Ascending aorta (tissue), 2 donors: ENCODE measurements at regions not wholly inside any gene's neighbourhood (a gene's known extent, or its start where the extent isn't known, plus 50 kb on each side); places are given as distances from the start of the nearest gene placed in this dataset.

Experiments used
- DNase-seq, 2 donors: peaks; one replicate each; pipeline ENCODE4 v3.0.0-alpha.2; 2019; ENCODE audit warnings: low spot score in 2 of 2
- H3K27ac ChIP-seq, 2 donors: fragments of 200-600 bp; sonication (generic); one replicate each; pipeline ENCODE4 v1.5.1; 2016 to 2017; ENCODE audit warnings: mild to moderate bottlenecking in 1 of 2
- H3K27me3 ChIP-seq: fragments of 200-600 bp; sonication (generic); one replicate; pipeline ENCODE4 v1.5.1; 2017
- H3K36me3 ChIP-seq, 2 donors: fragments of 200-600 bp; sonication (generic); one replicate each; pipeline ENCODE4 v1.5.1; 2016
- H3K4me1 ChIP-seq, 2 donors: fragments of 200-600 bp; sonication (generic); one replicate each; pipeline ENCODE4 v1.5.1; 2016 to 2017; ENCODE audit warnings: mild to moderate bottlenecking in 1 of 2
- H3K4me3 ChIP-seq, 2 donors: fragments of 200-600 bp; sonication (generic); one replicate each; pipeline ENCODE4 v1.5.1; 2016 to 2017; ENCODE audit warnings: mild to moderate bottlenecking in 1 of 2
- H3K9me3 ChIP-seq, 2 donors: fragments of 200-600 bp; sonication (generic); one replicate each; pipeline ENCODE4 v1.5.1; 2016
- CTCF ChIP-seq, 3 experiments: fragments of 200-600 bp in 2 of 3; fragments of 450-650 bp in 1 of 3; sonication (generic) in 2 of 3; IDR thresholded peaks; one replicate each; pipeline ENCODE4 v1.5.1; 2016 to 2019; ENCODE audit warnings: antibody characterized with exemption in 3 of 3, mild to moderate bottlenecking in 1 of 3, moderate library complexity in 1 of 3
- intact Hi-C: fragments of 100-400 bp; cut with DNase I; formaldehyde crosslinking; loops from one replicate; pipeline ENCODE4 v1.15.1; 2023

GRCh38 chr16:65948361-65948760 lies 418.1 kb upstream of the CDH5 start:
- no peak for TF ChIP-seq CTCF (IDR thresholded peaks at IDR 0.05)
- no peaks in the 10 kb centered on the region for H3K36me3 ChIP-seq
- H3K4me3 ChIP-seq = no peak overlapping the region
- H3K9me3 ChIP-seq = no peaks in the 10 kb centered on the region
- H3K4me1 ChIP-seq = no peaks in the 10 kb centered on the region
- no peak for DNase-seq
- H3K27me3 ChIP-seq = no peaks in the 10 kb centered on the region
- intact Hi-C loops = no loop called here
- no peak overlapping the region for H3K27ac ChIP-seq

- no peak for TF ChIP-seq CTCF (IDR thresholded peaks at IDR 0.05)
- Histone ChIP-seq H3K4me3 (no peak overlapping the region), H3K36me3 (no peaks in the 10 kb centered on the region), H3K4me1 (no peaks in the 10 kb centered on the region), H3K9me3 (no peaks in the 10 kb centered on the region), H3K27me3 (no peaks in the 10 kb centered on the region), H3K27ac (no peak overlapping the region)
- intact Hi-C loops = no loop called here
- DNase-seq = no peak
These were observed 418.5 kb upstream of the CDH5 start for GRCh38 chr16:65947951-65948350.

GRCh38 chr16:65945493-65945892 lies 421.0 kb upstream of the CDH5 start:
- no peaks in the 10 kb centered on the region for H3K4me1 ChIP-seq
- no peak for TF ChIP-seq CTCF (IDR thresholded peaks at IDR 0.05)
- intact Hi-C loops = no loop called here

GRCh38 chr16:65944361-65944760 lies 422.1 kb upstream of the CDH5 start:
- TF ChIP-seq CTCF (IDR thresholded peaks at IDR 0.05) = no peak

More at GRCh38 chr16:65945493-65945892, 421.0 kb upstream of the CDH5 start:
- H3K27ac ChIP-seq = no peak overlapping the region
- no peaks in the 10 kb centered on the region for H3K9me3 ChIP-seq
- H3K36me3 ChIP-seq = no peaks in the 10 kb centered on the region
- H3K4me3 ChIP-seq = no peak overlapping the region
- no peaks in the 10 kb centered on the region for H3K27me3 ChIP-seq
- DNase-seq = no peak

GRCh38 chr16:65940711-65941110 lies 425.8 kb upstream of the CDH5 start:
- DNase-seq = no peak
- Histone ChIP-seq H3K27me3 (no peaks in the 10 kb centered on the region), H3K4me1 (no peaks in the 10 kb centered on the region), H3K9me3 (no peaks in the 10 kb centered on the region), H3K36me3 (no peaks in the 10 kb centered on the region), H3K27ac (no peak overlapping the region), H3K4me3 (no peak overlapping the region)
- intact Hi-C loops = no loop called here
- TF ChIP-seq CTCF (IDR thresholded peaks at IDR 0.05) = no peak

More at GRCh38 chr16:65944361-65944760, 422.1 kb upstream of the CDH5 start:
- intact Hi-C loops = no loop called here
- no peak for DNase-seq
- no peak overlapping the region for H3K4me3 ChIP-seq
- H3K27me3 ChIP-seq = no peaks in the 10 kb centered on the region
- no peaks in the 10 kb centered on the region for H3K36me3 ChIP-seq
- H3K9me3 ChIP-seq = no peaks in the 10 kb centered on the region
- H3K27ac ChIP-seq = no peak overlapping the region
- no peaks in the 10 kb centered on the region for H3K4me1 ChIP-seq

GRCh38 chr16:65938083-65938482 lies 428.4 kb upstream of the CDH5 start:
- intact Hi-C loops = no loop called here

More at GRCh38 chr16:65938083-65938482, 428.4 kb upstream of the CDH5 start:
- no peaks in the 10 kb centered on the region for H3K4me1 ChIP-seq
- DNase-seq = no peak
- no peak for TF ChIP-seq CTCF (IDR thresholded peaks at IDR 0.05)
- no peaks in the 10 kb centered on the region for H3K36me3 ChIP-seq
- no peak overlapping the region for H3K27ac ChIP-seq
- no peak overlapping the region for H3K4me3 ChIP-seq
- no peaks in the 10 kb centered on the region for H3K27me3 ChIP-seq
- H3K9me3 ChIP-seq = no peaks in the 10 kb centered on the region
